Caco-2 (cell line): ENCODE measurements at regions not wholly inside any gene's neighbourhood (a gene's known extent, or its start where the extent isn't known, plus 50 kb on each side); places are given as distances from the start of the nearest gene placed in this dataset.

ENCODE experiments used
- BruUV-seq: library from RNA; stranded (reverse); fragments of 400-500 nt; replicated peaks from 2 replicates; lab custom pipeline; 2021; lab: Mats Ljungman, UMichigan
- CTCF ChIA-PET: fragments of 300-600 bp; sonication (Branson Sonifier 250); formaldehyde crosslinking; loops from one replicate; lab custom pipeline; 2022; ENCODE audit warnings: antibody characterized with exemption; lab: Charles Lee
- POLR2A ChIA-PET: fragments of 300-600 bp; sonication (Branson Sonifier 250); formaldehyde crosslinking; loops from one replicate; lab custom pipeline; 2022; ENCODE audit warnings: antibody characterized with exemption; lab: Charles Lee
- DNase-seq, 2 experiments: peaks; one replicate each; pipeline versions ENCODE4 v3.0.0 to v3.0.0-alpha.2; 2020 to 2022
- H3K27me3 ChIP-seq: replicated peaks from 2 replicates; pipeline ENCODE4 v1.6.0; 2011; ENCODE audit warnings: low read length; ENCODE audit not compliant: control insufficient read depth, insufficient read depth
- H3K36me3 ChIP-seq: 2 replicates; pipeline ENCODE4 v1.5.1; 2011; ENCODE audit warnings: low read length; ENCODE audit not compliant: control insufficient read depth, insufficient read depth
- H3K4me1 ChIP-seq: fragments of 250-450 bp; sonication (Bioruptor Pico); 2 replicates; pipeline ENCODE4 v1.5.1; 2020; ENCODE audit warnings: mild to moderate bottlenecking
- H3K4me3 ChIP-seq: 2 replicates; pipeline ENCODE4 v1.5.1; 2011; ENCODE audit warnings: low read depth, mild to moderate bottlenecking, control low read depth, low read length
- H3K9me3 ChIP-seq: fragments of 250-450 bp; sonication (Bioruptor Pico); 2 replicates; pipeline ENCODE4 v1.5.1; 2020; ENCODE audit warnings: mild to moderate bottlenecking, moderate library complexity
- H3K27ac Mint-ChIP-seq: one replicate; pipeline ENCODE4 v1.8.0; 2022; ENCODE audit warnings: mixed read lengths; ENCODE audit not compliant: unreplicated experiment
- H3K27me3 Mint-ChIP-seq: one replicate; pipeline ENCODE4 v1.8.0; 2022; ENCODE audit warnings: mixed read lengths; ENCODE audit not compliant: insufficient read depth, unreplicated experiment
- H3K36me3 Mint-ChIP-seq: one replicate; pipeline ENCODE4 v1.8.0; 2022; ENCODE audit warnings: mild to moderate bottlenecking, mixed read lengths; ENCODE audit not compliant: insufficient read depth, unreplicated experiment
- H3K4me1 Mint-ChIP-seq: one replicate; pipeline ENCODE4 v1.8.0; 2022; ENCODE audit warnings: low read depth, mixed read lengths; ENCODE audit not compliant: unreplicated experiment
- H3K4me3 Mint-ChIP-seq: one replicate; pipeline ENCODE4 v1.8.0; 2022; ENCODE audit warnings: mild to moderate bottlenecking, moderate library complexity, mixed read lengths; ENCODE audit not compliant: unreplicated experiment
- H3K9me3 Mint-ChIP-seq: one replicate; pipeline ENCODE4 v1.8.0; 2022; ENCODE audit warnings: mixed read lengths; ENCODE audit not compliant: unreplicated experiment
- intact Hi-C: fragments of 100-400 bp; cut with micrococcal nuclease; formaldehyde crosslinking; loops from one replicate; pipeline ENCODE4 v1.10.0; 2022; ENCODE audit not compliant: unreplicated experiment
- TF ChIP-seq, protein P1 (sequence below), 2 experiments: fragments of 200-600 bp in 1 of 2; IDR thresholded peaks; 1 replicate in 1 of 2; 2 replicates in 1 of 2; pipeline versions ENCODE4 v1.5.1 to v1.8.0; 2011 to 2022; ENCODE audit warnings: antibody characterized with exemption in 1 of 2, control low read depth in 1 of 2, inconsistent platforms in 1 of 2, low read depth in 1 of 2, low read length in 1 of 2, mild to moderate bottlenecking in 1 of 2, moderate library complexity in 1 of 2; ENCODE audit not compliant: insufficient read depth in 1 of 2, severe bottlenecking in 1 of 2, unreplicated experiment in 1 of 2

DNA sequence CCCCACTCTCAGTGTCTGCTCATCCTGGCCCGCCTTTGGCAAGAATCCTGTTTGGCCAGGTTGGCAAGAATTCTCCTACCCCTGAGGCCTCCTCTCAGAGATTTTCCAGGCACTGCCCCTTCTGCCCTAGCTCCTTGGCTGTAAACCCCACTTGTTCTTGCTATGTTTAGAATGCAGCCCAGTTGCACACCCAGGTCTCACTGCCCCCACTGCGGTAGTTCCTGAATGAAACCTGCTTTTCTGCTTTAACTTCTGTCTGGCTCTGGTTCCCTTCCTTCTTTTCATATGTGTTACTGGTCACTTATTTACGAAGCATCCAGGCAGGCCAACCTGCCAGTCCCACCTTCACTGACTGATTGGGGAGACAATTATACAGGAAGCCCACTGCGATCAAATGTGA is 576.9 kb downstream of the GLRX3 start:
- Histone ChIP-seq H3K4me1 (no peaks in the 10 kb centered on the region), H3K9me3 (no peaks in the 10 kb centered on the region), H3K4me3 (no peak overlapping the region), H3K36me3 (no peaks in the 10 kb centered on the region), H3K27me3 (no peaks in the 10 kb centered on the region)
- Mint-ChIP-seq H3K4me3 (no peak overlapping the region), H3K27ac (no peak overlapping the region), H3K36me3 (no peaks in the 10 kb centered on the region), H3K9me3 (no peaks in the 10 kb centered on the region), H3K4me1 (no peaks in the 10 kb centered on the region), H3K27me3 (no peaks in the 10 kb centered on the region)
- ChIA-PET POLR2A (no interaction called here), CTCF (no interaction called here)
- TF ChIP-seq, protein P1, sequence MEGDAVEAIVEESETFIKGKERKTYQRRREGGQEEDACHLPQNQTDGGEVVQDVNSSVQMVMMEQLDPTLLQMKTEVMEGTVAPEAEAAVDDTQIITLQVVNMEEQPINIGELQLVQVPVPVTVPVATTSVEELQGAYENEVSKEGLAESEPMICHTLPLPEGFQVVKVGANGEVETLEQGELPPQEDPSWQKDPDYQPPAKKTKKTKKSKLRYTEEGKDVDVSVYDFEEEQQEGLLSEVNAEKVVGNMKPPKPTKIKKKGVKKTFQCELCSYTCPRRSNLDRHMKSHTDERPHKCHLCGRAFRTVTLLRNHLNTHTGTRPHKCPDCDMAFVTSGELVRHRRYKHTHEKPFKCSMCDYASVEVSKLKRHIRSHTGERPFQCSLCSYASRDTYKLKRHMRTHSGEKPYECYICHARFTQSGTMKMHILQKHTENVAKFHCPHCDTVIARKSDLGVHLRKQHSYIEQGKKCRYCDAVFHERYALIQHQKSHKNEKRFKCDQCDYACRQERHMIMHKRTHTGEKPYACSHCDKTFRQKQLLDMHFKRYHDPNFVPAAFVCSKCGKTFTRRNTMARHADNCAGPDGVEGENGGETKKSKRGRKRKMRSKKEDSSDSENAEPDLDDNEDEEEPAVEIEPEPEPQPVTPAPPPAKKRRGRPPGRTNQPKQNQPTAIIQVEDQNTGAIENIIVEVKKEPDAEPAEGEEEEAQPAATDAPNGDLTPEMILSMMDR (IDR thresholded peaks at IDR 0.05; ENCODE audit: insufficient read depth in 1 of 2, low read depth in 1 of 2, low read length in 1 of 2, severe bottlenecking in 1 of 2, unreplicated experiment in 1 of 2): no peak
- no TSS peak for BruUV-seq
- DNase-seq: no peak
- intact Hi-C loops: no loop called here

DNA sequence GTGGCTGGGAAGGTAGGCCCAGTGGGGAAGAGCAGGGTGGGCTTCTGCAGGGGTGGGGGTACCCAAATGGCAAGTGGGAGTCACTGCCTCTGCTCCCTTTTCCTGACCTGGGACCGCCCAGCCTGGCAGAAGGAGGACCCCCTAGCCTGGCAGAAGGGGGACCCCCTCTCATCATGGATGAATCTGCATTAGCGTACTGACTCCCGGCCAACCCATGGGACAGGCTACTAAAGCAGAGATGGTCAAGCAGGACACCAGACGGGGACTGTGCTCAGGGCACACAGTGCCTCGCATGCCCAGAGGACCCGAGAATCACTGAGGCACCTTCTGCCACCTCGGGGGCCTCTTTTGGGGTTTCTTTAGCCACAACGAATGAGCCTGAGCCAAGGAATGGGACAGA is 577.5 kb downstream of the GLRX3 start:
- no peaks in the 10 kb centered on the region for H3K4me1 Mint-ChIP-seq
- CTCF ChIA-PET: no interaction called here
- Histone ChIP-seq H3K36me3 (no peaks in the 10 kb centered on the region), H3K9me3 (no peaks in the 10 kb centered on the region), H3K4me1 (no peaks in the 10 kb centered on the region), H3K27me3 (no peaks in the 10 kb centered on the region), H3K4me3 (no peak overlapping the region)
- DNase-seq: no peak
- no peaks in the 10 kb centered on the region for H3K36me3 Mint-ChIP-seq
- H3K27ac Mint-ChIP-seq: no peak overlapping the region
- no peaks in the 10 kb centered on the region for H3K9me3 Mint-ChIP-seq
- no peak overlapping the region for H3K4me3 Mint-ChIP-seq
- TF ChIP-seq, protein P1 (IDR thresholded peaks at IDR 0.05; ENCODE audit: insufficient read depth in 1 of 2, low read depth in 1 of 2, low read length in 1 of 2, severe bottlenecking in 1 of 2, unreplicated experiment in 1 of 2): no peak
- no peaks in the 10 kb centered on the region for H3K27me3 Mint-ChIP-seq
- POLR2A ChIA-PET: no interaction called here
- intact Hi-C loops: no loop called here
- BruUV-seq: no TSS peak

DNA sequence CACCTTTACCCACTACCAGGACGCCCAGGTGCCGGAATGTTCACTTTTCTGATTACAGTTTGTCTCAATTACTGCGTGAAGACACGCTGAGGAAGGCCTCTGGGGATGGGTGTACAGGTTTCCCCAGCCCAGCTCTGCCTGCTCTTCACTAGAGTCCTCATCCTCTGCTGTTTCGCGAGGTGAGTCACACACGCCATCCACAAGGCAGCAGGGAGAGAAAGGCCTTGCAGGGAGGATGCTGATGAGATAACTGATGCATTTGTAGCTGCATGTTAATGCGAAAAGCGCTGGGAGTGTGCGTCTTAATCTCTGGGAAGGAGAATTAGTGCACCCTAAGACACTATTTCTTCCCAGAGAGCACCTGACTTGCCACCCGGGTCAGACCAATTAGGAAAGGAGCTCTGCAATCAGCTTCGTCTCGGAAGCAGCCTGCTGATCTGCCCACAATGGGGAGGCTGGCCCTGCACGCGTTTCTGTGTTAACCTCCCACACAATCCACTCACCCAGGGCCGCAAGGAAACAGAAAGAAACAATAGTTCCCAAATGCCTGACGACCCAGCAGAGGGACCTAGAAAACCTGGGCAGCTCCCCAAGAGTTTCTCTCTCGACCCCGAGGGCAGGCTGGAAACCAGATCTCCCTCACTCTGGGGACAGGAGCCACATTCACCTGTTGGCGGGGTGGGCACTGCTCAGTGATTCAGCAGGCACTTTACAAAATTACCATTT is 578.7 kb downstream of the GLRX3 start:
- intact Hi-C loops: no loop called here
- H3K9me3 ChIP-seq: no peaks in the 10 kb centered on the region
- no peak overlapping the region for H3K4me3 ChIP-seq
- Mint-ChIP-seq H3K27me3 (no peaks in the 10 kb centered on the region), H3K4me3 (no peak overlapping the region), H3K9me3 (no peaks in the 10 kb centered on the region), H3K27ac (no peak overlapping the region), H3K36me3 (no peaks in the 10 kb centered on the region), H3K4me1 (no peaks in the 10 kb centered on the region)
- H3K4me1 ChIP-seq: no peaks in the 10 kb centered on the region
- no peaks in the 10 kb centered on the region for H3K27me3 ChIP-seq
- TF ChIP-seq, protein P1 (IDR thresholded peaks at IDR 0.05; ENCODE audit: insufficient read depth in 1 of 2, low read depth in 1 of 2, low read length in 1 of 2, severe bottlenecking in 1 of 2, unreplicated experiment in 1 of 2): no peak
- DNase-seq: no peak
- H3K36me3 ChIP-seq: no peaks in the 10 kb centered on the region
- ChIA-PET CTCF (no interaction called here), POLR2A (no interaction called here)
- BruUV-seq: no TSS peak
